Stimulated activated CD4-positive, alpha-beta T cell treated with anti-CD3 and anti-CD28 coated beads, Interleukin-15, amount 100 ng/mL, for 1 hour (primary cell): ENCODE measurements at regions not wholly inside any gene's neighbourhood (a gene's known extent, or its start where the extent isn't known, plus 50 kb on each side); places are given as distances from the start of the nearest gene placed in this dataset.
A peak's percentile ranks its signal among the peaks of the same experiment; 100 is the strongest.

Experiments used
- DNase-seq, 2 donors: peaks; one replicate each; pipeline ENCODE4 v3.0.0-alpha.2; 2020; ENCODE audit warnings: low read depth in 1 of 2, low spot score in 1 of 2

DNA sequence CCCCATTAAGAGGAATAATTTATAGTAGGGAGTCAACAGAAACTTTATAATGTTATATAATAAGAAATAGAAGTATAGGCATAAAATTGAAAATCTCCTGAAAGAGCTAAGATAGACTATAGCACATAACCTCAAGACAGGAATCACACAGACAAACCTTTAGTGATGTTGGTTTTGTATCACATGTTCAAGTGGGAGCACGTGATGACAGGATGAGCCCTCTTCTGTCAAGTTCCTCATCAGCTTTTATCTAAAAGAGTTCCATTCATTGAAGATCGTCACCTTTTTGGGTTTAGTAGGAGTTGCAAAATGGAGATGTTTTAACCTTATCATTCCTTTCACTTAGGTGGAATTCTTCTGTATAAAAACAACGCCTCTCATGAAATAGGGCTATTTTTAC is 127.0 kb downstream of the MCHR2 start:
- DNase-seq = no peak

DNA sequence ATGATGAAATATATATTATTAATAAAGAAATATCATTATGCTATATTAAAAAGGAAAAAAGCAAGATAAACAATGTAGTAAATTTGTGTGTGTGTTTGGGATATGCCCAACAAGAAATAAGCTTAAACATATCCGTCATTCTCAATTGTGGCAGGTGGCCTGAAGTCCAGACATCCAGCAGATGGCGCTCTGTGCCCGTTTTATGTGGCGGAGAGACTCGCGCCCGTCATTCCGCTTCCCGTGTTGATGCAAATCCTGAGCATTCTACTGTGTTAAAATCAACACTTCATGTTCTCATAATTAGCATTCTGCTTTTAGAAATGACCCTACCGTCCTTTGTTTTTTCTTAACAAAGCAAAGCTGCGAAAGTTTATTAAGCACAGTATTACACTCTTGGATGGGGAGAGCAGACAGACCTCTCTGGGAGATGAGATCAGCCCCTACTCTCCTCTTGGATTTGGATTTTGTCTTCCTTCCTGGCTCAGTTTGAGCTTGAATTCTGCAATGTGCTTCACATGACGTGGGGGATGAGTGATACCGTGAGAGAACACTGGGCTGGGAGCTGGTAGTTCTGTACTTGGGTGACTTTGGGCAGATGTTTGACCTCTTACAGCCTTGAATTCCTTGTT is 125.8 kb downstream of the MCHR2 start:
- DNase-seq = peak; percentile 25 to 54
